Duodenal mucosa (tissue), 2 donors: ENCODE measurements at regions not wholly inside any gene's neighbourhood (a gene's known extent, or its start where the extent isn't known, plus 50 kb on each side); places are given as distances from the start of the nearest gene placed in this dataset.

Experiments used
- H3K27ac ChIP-seq: one replicate; pipeline ENCODE4 v1.7.0; 2013; ENCODE audit warnings: low read depth, low read length
- H3K27me3 ChIP-seq, 2 donors: one replicate each; pipeline ENCODE4 v1.7.0; 2013; ENCODE audit warnings: low read length in 2 of 2, control low read depth in 1 of 2; ENCODE audit not compliant: insufficient read depth in 2 of 2, control insufficient read depth in 1 of 2
- H3K36me3 ChIP-seq, 2 donors: one replicate each; pipeline ENCODE4 v1.7.0; 2013; ENCODE audit warnings: low read length in 2 of 2, control low read depth in 1 of 2; ENCODE audit not compliant: insufficient read depth in 2 of 2, control insufficient read depth in 1 of 2
- H3K4me1 ChIP-seq, 2 donors: one replicate each; pipeline ENCODE4 v1.7.0; 2013; ENCODE audit warnings: low read length in 2 of 2, control low read depth in 1 of 2; ENCODE audit not compliant: insufficient read depth in 2 of 2, control insufficient read depth in 1 of 2
- H3K4me3 ChIP-seq, 2 donors: one replicate each; pipeline ENCODE4 v1.7.0; 2013; ENCODE audit warnings: low read length in 2 of 2, low read depth in 1 of 2
- H3K9ac ChIP-seq, 2 donors: one replicate each; pipeline ENCODE4 v1.7.0; 2013; ENCODE audit warnings: low read length in 2 of 2, low read depth in 1 of 2
- H3K9me3 ChIP-seq, 2 donors: one replicate each; pipeline ENCODE4 v1.7.0; 2013; ENCODE audit warnings: low read length in 2 of 2, control low read depth in 1 of 2; ENCODE audit not compliant: control insufficient read depth in 1 of 2

DNA sequence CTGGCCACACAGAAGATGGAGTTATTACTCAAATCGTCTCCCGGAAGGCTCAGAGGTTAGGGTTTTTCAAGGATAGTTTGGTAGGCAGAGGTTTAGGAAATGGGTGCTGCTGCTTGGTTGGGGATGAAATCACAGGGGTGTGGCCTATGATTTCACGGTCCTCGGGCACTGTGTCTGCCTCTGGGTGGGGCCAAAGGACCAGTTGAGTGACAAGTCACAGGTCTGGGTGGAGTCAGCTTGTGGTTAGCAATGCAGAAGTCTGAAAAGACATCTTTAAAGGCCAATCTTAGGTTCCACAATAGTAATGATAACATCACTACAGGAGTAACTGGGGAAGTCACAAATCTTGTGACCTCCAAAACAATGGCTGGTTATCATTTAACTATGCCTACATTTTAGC, 387.8 kb downstream of the ZNF521 start:
- H3K4me3 ChIP-seq = no peak overlapping the region
- H3K36me3 ChIP-seq = no peaks in the 10 kb centered on the region
- no peaks in the 10 kb centered on the region for H3K4me1 ChIP-seq
- no peak overlapping the region for H3K27ac ChIP-seq
- H3K9ac ChIP-seq = no peak overlapping the region
- H3K27me3 ChIP-seq = peaks cover 0 to 5% of the 10 kb centered on the region in 2 donors
- H3K9me3 ChIP-seq = no peaks in the 10 kb centered on the region

DNA sequence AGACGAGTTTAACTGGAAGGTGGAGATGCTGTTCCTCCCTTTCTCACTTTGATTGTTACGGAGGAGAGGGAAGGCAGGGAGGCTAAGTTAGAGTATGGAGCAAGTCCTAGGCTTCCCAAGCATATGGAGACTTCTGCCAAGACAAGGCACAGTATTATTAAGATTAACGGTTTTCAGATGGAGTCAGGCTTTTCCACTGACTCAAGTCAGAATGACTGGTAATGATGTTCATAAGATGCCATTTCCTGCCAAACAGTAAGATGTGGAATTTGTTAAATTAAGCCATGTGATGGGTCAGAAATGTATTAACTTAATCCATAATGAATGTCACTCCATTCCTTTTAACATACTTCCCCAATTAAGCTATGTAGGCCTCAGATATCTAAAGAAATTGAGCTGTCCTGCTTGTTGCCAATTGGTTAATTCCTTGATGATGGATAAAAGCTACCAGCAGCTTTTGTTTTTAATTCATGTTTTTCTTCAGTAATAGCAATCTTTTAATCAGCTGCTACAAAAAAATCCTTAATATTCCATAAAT, 383.7 kb downstream of the ZNF521 start:
- H3K36me3 ChIP-seq = no peaks in the 10 kb centered on the region
- no peaks in the 10 kb centered on the region for H3K9me3 ChIP-seq
- no peak overlapping the region for H3K9ac ChIP-seq
- H3K27me3 ChIP-seq = no peaks in the 10 kb centered on the region
- H3K4me3 ChIP-seq = no peak overlapping the region
- H3K4me1 ChIP-seq = no peaks in the 10 kb centered on the region
- H3K27ac ChIP-seq = no peak overlapping the region

DNA sequence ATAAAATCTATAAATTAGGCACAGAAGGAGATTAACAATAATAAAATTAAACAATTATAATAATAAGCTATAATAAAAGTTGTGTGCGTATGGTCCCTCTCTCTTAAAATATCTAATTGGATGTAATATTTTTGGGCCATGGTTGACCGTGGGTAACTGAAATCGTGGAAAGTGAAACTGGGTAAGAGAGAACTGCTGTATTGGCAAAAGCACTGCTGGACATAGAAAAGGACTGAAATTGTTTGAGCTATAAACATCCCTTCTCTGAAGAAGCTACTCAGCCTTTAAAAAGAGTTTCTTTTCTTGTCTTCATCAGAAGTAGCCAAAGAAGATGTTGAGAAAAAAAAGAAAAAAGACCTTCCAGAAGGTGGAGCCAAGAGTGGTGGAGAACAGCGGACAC, 379.4 kb downstream of the ZNF521 start:
- no peaks in the 10 kb centered on the region for H3K9me3 ChIP-seq
- H3K27me3 ChIP-seq = no peaks in the 10 kb centered on the region
- H3K9ac ChIP-seq = no peak overlapping the region
- no peak overlapping the region for H3K4me3 ChIP-seq
- H3K27ac ChIP-seq = no peak overlapping the region
- H3K4me1 ChIP-seq = no peaks in the 10 kb centered on the region
- H3K36me3 ChIP-seq = no peaks in the 10 kb centered on the region

DNA sequence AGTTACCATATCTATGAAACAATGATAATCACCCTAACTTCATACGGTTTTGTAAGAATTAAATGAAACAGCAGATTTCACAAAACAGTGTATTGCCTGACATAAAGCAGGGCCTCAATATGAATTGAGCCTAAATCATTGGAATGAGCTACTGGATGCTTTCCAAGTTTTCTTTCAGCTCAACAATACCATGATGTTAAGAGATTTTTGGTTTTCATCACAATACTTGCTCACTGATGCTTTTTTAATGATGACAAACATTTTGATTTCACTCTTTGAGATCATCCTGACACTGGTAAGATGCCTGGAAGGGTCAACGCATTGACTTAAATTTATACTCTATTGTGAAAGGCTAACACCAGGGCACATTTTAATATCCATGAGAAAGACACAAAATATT, 377.5 kb downstream of the ZNF521 start:
- Histone ChIP-seq H3K9me3 (no peaks in the 10 kb centered on the region), H3K27me3 (no peaks in the 10 kb centered on the region), H3K4me3 (no peak overlapping the region), H3K36me3 (no peaks in the 10 kb centered on the region), H3K27ac (no peak overlapping the region), H3K9ac (no peak overlapping the region), H3K4me1 (no peaks in the 10 kb centered on the region)

DNA sequence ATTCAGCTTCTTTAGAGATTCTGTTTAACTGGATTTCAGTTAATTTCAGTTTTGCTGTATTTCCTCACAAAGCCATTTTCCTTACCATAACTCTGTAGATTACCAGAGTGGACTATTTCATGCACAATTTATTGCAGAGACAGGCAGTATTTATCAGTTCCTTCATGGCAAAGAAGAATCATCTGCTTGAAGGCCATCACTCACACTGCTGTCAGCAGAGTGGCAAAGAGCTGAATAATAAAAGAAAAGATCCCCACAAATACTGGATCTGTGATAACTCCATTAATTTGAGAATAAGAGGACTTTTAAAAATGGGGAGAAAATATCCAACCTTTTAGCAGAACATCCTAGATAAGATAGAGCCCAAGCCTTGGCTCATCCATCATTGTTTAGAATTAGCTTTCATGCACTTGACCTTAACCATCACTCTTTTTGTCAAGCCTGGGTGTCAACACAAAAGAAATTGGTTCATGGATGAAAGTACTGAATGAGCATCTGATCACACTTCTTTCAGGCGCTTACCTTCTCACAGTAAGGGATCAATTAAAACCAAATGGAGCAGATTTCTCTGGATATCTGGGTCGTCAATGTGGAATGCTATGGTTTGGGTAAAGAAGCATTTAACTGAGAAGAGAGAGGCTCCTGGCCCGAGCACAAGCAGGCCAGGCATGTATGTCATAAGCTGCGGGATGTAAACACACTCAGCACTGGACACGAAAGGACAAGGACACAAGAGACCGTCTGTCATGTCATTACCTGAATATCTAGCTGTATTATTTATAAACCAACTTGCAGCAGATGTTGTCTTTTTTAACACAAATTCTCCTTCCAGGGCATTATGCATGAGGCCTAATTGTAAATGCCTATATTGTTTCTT, 376.2 kb downstream of the ZNF521 start:
- H3K9ac ChIP-seq = no peak overlapping the region
- H3K27me3 ChIP-seq = no peaks in the 10 kb centered on the region
- H3K4me1 ChIP-seq = no peaks in the 10 kb centered on the region
- H3K27ac ChIP-seq = no peak overlapping the region
- H3K4me3 ChIP-seq = no peak overlapping the region
- H3K36me3 ChIP-seq = no peaks in the 10 kb centered on the region
- no peaks in the 10 kb centered on the region for H3K9me3 ChIP-seq

DNA sequence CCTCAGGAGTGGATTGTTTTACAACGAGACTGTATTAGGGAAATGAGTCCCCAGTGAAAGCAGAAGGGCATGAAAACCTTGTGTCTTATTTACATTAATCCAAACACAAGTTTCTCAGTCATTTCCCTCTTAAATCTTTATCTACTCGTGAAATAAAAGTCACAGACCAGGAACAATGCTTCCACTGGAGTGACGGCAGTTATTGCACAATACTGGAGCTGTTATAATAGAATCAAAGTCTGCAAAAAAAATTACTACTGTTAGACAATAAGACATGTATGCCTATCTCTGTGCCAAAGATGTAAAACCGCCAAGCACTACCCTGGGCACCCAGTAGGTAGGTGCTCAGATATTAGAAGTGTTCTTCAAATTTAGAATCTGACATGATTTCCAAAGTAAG, 375.5 kb downstream of the ZNF521 start:
- Histone ChIP-seq H3K9me3 (no peaks in the 10 kb centered on the region), H3K9ac (no peak overlapping the region), H3K27ac (no peak overlapping the region), H3K36me3 (no peaks in the 10 kb centered on the region), H3K4me3 (no peak overlapping the region), H3K4me1 (no peaks in the 10 kb centered on the region), H3K27me3 (no peaks in the 10 kb centered on the region)

DNA sequence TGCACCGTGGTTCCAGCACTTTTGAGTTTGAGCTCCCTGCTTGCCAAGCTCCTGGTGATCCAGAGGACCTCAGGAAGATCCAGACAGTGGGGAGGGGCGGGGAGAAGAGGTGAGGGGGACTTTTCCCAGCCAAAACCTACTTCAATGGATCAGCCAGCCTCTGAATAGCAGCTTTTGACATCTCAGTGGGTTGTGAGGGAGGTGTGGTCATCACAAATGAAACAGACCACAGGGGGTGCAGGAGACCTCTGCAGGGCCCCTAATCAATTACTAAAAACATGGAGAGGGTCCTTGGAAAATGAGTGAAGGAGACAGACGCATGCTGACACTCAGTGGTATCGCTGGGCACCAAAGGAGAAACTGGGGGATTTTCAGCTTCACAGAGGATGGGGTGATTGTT, 372.7 kb downstream of the ZNF521 start:
- Histone ChIP-seq H3K27me3 (no peaks in the 10 kb centered on the region), H3K9ac (no peak overlapping the region), H3K9me3 (no peaks in the 10 kb centered on the region), H3K27ac (no peak overlapping the region), H3K36me3 (no peaks in the 10 kb centered on the region), H3K4me3 (no peak overlapping the region), H3K4me1 (no peaks in the 10 kb centered on the region)

DNA sequence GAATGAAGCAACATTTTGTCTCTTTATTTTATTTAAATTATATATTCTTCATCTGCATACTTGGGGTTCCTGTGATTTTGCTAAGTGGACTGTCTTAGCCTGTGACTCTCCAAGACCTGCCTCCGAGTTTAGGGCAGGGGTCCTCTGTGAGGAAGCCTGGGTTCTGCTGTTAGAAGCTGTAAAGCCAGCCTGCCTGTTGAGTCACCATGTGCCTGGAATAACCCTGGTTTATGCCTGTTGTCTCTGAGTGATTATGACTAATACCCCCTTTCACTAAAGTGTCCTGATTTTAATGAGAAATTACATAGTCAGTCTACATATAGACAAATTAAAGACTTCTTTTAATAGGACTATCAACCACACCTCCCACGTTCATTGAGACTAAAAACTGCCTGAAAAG, 369.1 kb downstream of the ZNF521 start:
- Histone ChIP-seq H3K4me3 (no peak overlapping the region), H3K9ac (no peak overlapping the region), H3K27me3 (peaks cover 0 to 2% of the 10 kb centered on the region in 2 donors), H3K27ac (no peak overlapping the region), H3K36me3 (no peaks in the 10 kb centered on the region), H3K9me3 (no peaks in the 10 kb centered on the region), H3K4me1 (no peaks in the 10 kb centered on the region)

DNA sequence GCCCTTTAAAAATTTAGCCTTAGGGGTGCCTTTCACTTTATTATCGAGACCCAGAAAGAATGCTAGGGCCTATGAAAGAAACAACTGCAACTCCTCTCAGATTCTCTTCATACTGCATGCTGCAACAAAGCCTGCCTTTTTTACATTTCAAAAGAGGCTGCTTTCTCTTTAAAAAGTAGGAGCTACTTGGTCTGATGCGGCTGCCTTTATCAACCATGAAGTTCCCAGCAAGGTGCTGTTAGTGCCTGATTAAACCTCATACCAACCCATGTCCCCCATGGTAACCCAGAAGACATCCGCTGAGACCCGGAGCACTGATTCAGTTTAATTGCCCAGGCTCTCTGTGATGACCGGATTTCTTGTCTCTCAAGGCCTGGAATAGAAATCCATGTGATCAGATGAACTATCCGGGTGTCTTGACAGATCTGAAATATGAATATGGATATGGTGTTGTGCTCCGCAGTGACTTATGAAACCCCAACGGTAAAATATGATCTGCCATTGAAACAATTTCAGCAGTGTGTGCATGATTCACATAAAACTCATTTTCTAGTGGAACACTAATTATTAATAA, 368.3 kb downstream of the ZNF521 start:
- H3K4me3 ChIP-seq = no peak overlapping the region
- no peaks in the 10 kb centered on the region for H3K9me3 ChIP-seq
- no peaks in the 10 kb centered on the region for H3K36me3 ChIP-seq
- H3K27ac ChIP-seq = no peak overlapping the region
- no peak overlapping the region for H3K9ac ChIP-seq
- peaks cover 0 to 3% of the 10 kb centered on the region in 2 donors for H3K27me3 ChIP-seq
- H3K4me1 ChIP-seq = no peaks in the 10 kb centered on the region

DNA sequence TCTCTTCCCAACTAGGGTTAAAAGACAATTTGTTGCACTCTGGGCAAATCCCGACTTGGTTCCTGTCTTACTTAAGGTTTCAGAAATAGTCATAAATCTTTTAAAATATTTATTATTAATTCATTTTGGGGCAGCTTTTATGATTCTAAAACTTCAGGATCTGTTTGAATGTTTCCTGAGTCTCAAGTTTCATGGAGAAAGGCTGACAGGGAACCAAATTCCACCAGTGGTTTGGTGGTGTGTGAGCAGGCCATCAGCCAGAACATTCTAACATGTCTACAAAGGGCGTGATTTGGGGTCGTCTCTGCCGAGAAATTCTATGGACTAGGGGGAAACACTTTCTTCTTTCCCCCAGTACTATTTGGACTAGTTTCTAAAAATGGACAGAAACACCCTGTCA, 366.4 kb downstream of the ZNF521 start:
- H3K9ac ChIP-seq = no peak overlapping the region
- no peak overlapping the region for H3K4me3 ChIP-seq
- H3K9me3 ChIP-seq = no peaks in the 10 kb centered on the region
- H3K27ac ChIP-seq = no peak overlapping the region
- H3K27me3 ChIP-seq = peaks cover 0 to 3% of the 10 kb centered on the region in 2 donors
- H3K4me1 ChIP-seq = no peaks in the 10 kb centered on the region
- H3K36me3 ChIP-seq = no peaks in the 10 kb centered on the region
